Naive thymus-derived CD4-positive, alpha-beta T cell (primary cell): ENCODE measurements at regions not wholly inside any gene's neighbourhood (a gene's known extent, or its start where the extent isn't known, plus 50 kb on each side); places are given as distances from the start of the nearest gene placed in this dataset.

Source experiments
- ATAC-seq: fragments of 150-1000 bp; cut with Tn5 transposase; 2 replicates; pipeline ENCODE4 v1.10.0; 2021; ENCODE audit warnings: mild to moderate bottlenecking, moderate library complexity
- CTCF ChIA-PET: fragments of 350-600 bp; sonication (Branson Sonifier 250); formaldehyde crosslinking; loops from one replicate; lab custom pipeline; 2021; ENCODE audit warnings: antibody characterized with exemption; lab: Charles Lee
- POLR2A ChIA-PET: fragments of 350-600 bp; sonication (Branson Sonifier 250); formaldehyde crosslinking; loops from one replicate; lab custom pipeline; 2021; ENCODE audit warnings: antibody characterized with exemption, inconsistent platforms; lab: Charles Lee
- DNase-seq, 9 donors: peaks; one replicate each; pipeline versions ENCODE4 v3.0.0 to v3.0.0-alpha.2; 2020 to 2022; ENCODE audit warnings: mixed read lengths in 1 of 9
- H3K27ac ChIP-seq: one replicate; pipeline ENCODE4 v1.7.0; 2013; ENCODE audit warnings: mild to moderate bottlenecking, low read depth, low read length, moderate library complexity
- H3K27me3 ChIP-seq, 2 donors: one replicate each; pipeline ENCODE4 v1.7.0; 2013; ENCODE audit warnings: low read length in 2 of 2, mild to moderate bottlenecking in 2 of 2, moderate library complexity in 2 of 2; ENCODE audit not compliant: control insufficient read depth in 2 of 2, insufficient read depth in 2 of 2
- H3K36me3 ChIP-seq, 3 experiments: 1 replicate in 2 of 3; 2 replicates in 1 of 3; pipeline ENCODE4 v1.7.0; 2013; ENCODE audit warnings: low read length in 3 of 3, mild to moderate bottlenecking in 3 of 3, moderate library complexity in 1 of 3; ENCODE audit not compliant: insufficient read depth in 3 of 3, control insufficient read depth in 2 of 3
- H3K4me1 ChIP-seq, 2 donors: one replicate each; pipeline ENCODE4 v1.7.0; 2013; ENCODE audit warnings: low read length in 2 of 2, mild to moderate bottlenecking in 2 of 2, moderate library complexity in 1 of 2; ENCODE audit not compliant: control insufficient read depth in 2 of 2, insufficient read depth in 2 of 2
- H3K4me3 ChIP-seq: 2 replicates; pipeline ENCODE4 v1.7.0; 2013; ENCODE audit warnings: mild to moderate bottlenecking, low read length
- H3K9me3 ChIP-seq, 3 experiments: 1 replicate in 2 of 3; 2 replicates in 1 of 3; pipeline ENCODE4 v1.7.0; 2013; ENCODE audit warnings: low read length in 3 of 3; ENCODE audit not compliant: control insufficient read depth in 2 of 3
- H3K27ac Mint-ChIP-seq, 9 donors: one replicate each; pipeline ENCODE4 v1.8.0; 2020 to 2022; ENCODE audit warnings: mixed read lengths in 9 of 9, mild to moderate bottlenecking in 8 of 9, moderate library complexity in 5 of 9, inconsistent platforms in 2 of 9
- H3K27me3 Mint-ChIP-seq, 5 donors: one replicate each; pipeline ENCODE4 v1.8.0; 2021 to 2022; ENCODE audit warnings: mixed read lengths in 5 of 5, mild to moderate bottlenecking in 1 of 5
- H3K36me3 Mint-ChIP-seq, 5 donors: one replicate each; pipeline ENCODE4 v1.8.0; 2020 to 2022; ENCODE audit warnings: mixed read lengths in 5 of 5, mild to moderate bottlenecking in 3 of 5, inconsistent platforms in 1 of 5
- H3K4me1 Mint-ChIP-seq, 7 donors: one replicate each; pipeline ENCODE4 v1.8.0; 2020 to 2022; ENCODE audit warnings: mixed read lengths in 7 of 7, mild to moderate bottlenecking in 3 of 7, inconsistent platforms in 1 of 7
- H3K4me3 Mint-ChIP-seq, 10 donors: one replicate each; pipeline ENCODE4 v1.8.0; 2020 to 2022; ENCODE audit warnings: mild to moderate bottlenecking in 10 of 10, mixed read lengths in 10 of 10, moderate library complexity in 6 of 10, inconsistent platforms in 2 of 10
- H3K9me3 Mint-ChIP-seq, 11 donors: one replicate each; pipeline ENCODE4 v1.8.0; 2020 to 2022; ENCODE audit warnings: mixed read lengths in 11 of 11, mild to moderate bottlenecking in 4 of 11, inconsistent platforms in 1 of 11, moderate library complexity in 1 of 11
- intact Hi-C, 2 donors: fragments of 100-400 bp; cut with micrococcal nuclease; formaldehyde crosslinking; loops; one replicate each; pipeline ENCODE4 v1.15.1; 2023

DNA sequence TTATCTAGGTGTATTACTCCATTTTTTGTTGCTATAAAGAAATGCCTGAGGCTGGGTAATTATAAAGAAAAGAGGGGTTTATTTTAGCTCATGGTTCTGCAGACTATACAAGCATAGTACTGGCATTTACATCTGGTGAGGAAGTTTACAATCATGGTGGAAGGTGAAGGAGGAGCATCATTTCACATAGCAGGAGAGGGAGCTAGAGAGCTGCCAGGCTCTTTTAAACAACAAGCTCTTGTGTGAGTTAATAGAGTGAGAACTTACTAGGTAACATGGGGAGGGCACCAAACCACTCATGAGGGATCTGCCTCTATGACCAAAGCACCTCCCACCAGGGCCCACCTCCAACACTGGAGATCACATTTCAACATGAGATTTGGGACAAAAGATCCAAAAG, 221.7 kb upstream of the GPC6 start:
- Mint-ChIP-seq H3K27ac (no peak overlapping the region), H3K4me3 (no peak overlapping the region), H3K27me3 (no peaks in the 10 kb centered on the region), H3K36me3 (peaks cover 0 to 4% (median 0%) of the 10 kb centered on the region in 5 donors), H3K4me1 (no peaks in the 10 kb centered on the region), H3K9me3 (peaks cover 1 to 47% (median 13%) of the 10 kb centered on the region in 11 donors)
- CTCF ChIA-PET = no interaction called here
- Histone ChIP-seq H3K4me3 (no peak overlapping the region), H3K27me3 (no peaks in the 10 kb centered on the region), H3K4me1 (no peaks in the 10 kb centered on the region), H3K27ac (no peak overlapping the region), H3K9me3 (peaks cover 0 to 5% (median 0%) of the 10 kb centered on the region in 3 experiments), H3K36me3 (no peaks in the 10 kb centered on the region)
- POLR2A ChIA-PET = no interaction called here
- ATAC-seq (no peak), DNase-seq (no peak)
- intact Hi-C loops = no loop called here

DNA sequence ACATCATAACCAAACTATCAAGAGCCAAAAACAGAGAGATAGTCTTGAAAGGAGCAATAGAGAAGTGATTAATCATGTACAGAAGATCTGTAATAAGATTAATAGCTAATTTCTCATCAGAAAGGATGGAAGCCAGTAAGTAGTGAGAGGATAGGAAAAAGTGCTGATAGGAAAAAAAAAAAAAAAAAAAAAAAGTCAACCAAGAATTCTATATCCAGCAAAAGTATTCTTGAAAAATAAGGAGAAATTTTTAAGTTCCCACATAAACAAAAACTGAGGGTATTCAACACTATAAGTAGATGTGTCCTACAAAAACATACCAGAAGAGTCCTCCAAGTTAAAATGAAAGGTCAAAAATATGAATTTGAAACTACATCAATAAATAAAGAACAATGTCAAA, 218.7 kb upstream of the GPC6 start:
- intact Hi-C loops = no loop called here
- POLR2A ChIA-PET = no interaction called here
- no peak overlapping the region for H3K4me3 Mint-ChIP-seq
- CTCF ChIA-PET = no interaction called here
- H3K9me3 ChIP-seq = peaks cover 0 to 5% (median 0%) of the 10 kb centered on the region in 3 experiments
- peaks cover 0 to 4% (median 0%) of the 10 kb centered on the region in 5 donors for H3K36me3 Mint-ChIP-seq
- H3K9me3 Mint-ChIP-seq = peaks cover 1 to 55% (median 15%) of the 10 kb centered on the region in 11 donors
- no peak overlapping the region for H3K27ac Mint-ChIP-seq
- H3K4me1 Mint-ChIP-seq = no peaks in the 10 kb centered on the region
- H3K27me3 ChIP-seq = no peaks in the 10 kb centered on the region
- H3K36me3 ChIP-seq = no peaks in the 10 kb centered on the region
- H3K4me1 ChIP-seq = no peaks in the 10 kb centered on the region
- ATAC-seq (no peak), DNase-seq (no peak)
- H3K4me3 ChIP-seq = no peak overlapping the region
- no peak overlapping the region for H3K27ac ChIP-seq
- H3K27me3 Mint-ChIP-seq = no peaks in the 10 kb centered on the region

DNA sequence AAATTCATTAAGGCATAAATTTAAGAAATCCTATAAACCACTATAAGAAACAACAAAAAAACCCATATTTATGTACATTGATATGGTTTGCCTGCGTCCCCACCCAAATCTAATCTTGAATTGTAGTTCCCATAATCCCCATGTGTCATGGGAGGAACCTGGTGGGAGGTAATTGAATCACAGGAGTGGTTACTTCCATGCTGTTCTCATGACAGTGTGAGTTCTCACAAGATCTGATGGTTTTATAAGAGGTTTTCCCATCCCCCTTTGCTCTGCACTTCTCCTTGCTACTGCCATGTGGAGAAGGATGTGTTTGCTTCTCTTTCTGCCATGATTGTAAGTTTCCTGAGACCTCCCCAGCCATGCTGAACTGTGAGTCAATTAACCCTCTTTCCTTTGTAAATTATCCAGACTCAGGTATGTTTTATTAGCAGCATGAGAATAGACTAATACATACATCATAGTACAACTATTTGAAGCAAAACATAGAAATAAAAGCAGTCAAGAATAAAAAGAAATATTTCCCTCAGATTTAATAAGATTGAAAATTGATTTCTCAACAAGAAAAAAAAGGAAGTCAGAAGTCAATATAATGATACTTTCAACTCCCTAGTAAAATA, 209.0 kb upstream of the GPC6 start:
- Mint-ChIP-seq H3K27me3 (no peaks in the 10 kb centered on the region), H3K27ac (no peak overlapping the region), H3K4me1 (no peaks in the 10 kb centered on the region), H3K9me3 (peaks cover 2 to 59% (median 30%) of the 10 kb centered on the region in 11 donors), H3K36me3 (peaks cover 0 to 3% (median 0%) of the 10 kb centered on the region in 5 donors), H3K4me3 (no peak overlapping the region)
- H3K27me3 ChIP-seq = no peaks in the 10 kb centered on the region
- H3K4me3 ChIP-seq = no peak overlapping the region
- CTCF ChIA-PET = no interaction called here
- no peak overlapping the region for H3K27ac ChIP-seq
- POLR2A ChIA-PET = no interaction called here
- ATAC-seq (no peak), DNase-seq (no peak)
- peaks cover 0 to 3% (median 0%) of the 10 kb centered on the region in 3 experiments for H3K9me3 ChIP-seq
- H3K4me1 ChIP-seq = no peaks in the 10 kb centered on the region
- no peaks in the 10 kb centered on the region for H3K36me3 ChIP-seq
- intact Hi-C loops = no loop called here

DNA sequence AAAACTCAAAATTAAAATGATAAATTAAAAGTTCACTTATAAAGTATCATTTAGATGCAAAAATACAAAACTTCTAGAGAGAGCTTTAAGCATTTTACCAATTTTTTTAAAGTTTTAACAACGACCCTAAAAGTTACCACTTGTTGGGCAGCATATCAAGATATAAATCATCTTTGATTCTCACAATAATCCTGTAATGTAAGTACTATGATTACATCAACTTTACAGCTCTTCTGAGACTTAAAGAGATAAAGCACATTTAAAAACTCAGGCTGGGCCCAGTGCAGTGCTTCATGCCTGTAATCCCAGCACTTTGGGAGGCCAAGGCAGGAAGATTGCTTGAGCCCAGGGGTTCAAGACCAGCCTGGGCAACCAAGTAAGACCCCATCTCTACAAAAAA, 202.7 kb upstream of the GPC6 start:
- CTCF ChIA-PET = no interaction called here
- H3K27me3 Mint-ChIP-seq = no peaks in the 10 kb centered on the region
- Histone ChIP-seq H3K4me1 (no peaks in the 10 kb centered on the region), H3K9me3 (peaks cover 0 to 3% (median 0%) of the 10 kb centered on the region in 3 experiments), H3K36me3 (no peaks in the 10 kb centered on the region), H3K4me3 (no peak overlapping the region), H3K27ac (no peak overlapping the region), H3K27me3 (no peaks in the 10 kb centered on the region)
- H3K4me3 Mint-ChIP-seq = no peak overlapping the region
- no peaks in the 10 kb centered on the region for H3K36me3 Mint-ChIP-seq
- POLR2A ChIA-PET = no interaction called here
- ATAC-seq (no peak), DNase-seq (no peak)
- no peaks in the 10 kb centered on the region for H3K4me1 Mint-ChIP-seq
- intact Hi-C loops = no loop called here
- H3K9me3 Mint-ChIP-seq = peaks cover 0 to 10% (median 5%) of the 10 kb centered on the region in 11 donors
- H3K27ac Mint-ChIP-seq = no peak overlapping the region

DNA sequence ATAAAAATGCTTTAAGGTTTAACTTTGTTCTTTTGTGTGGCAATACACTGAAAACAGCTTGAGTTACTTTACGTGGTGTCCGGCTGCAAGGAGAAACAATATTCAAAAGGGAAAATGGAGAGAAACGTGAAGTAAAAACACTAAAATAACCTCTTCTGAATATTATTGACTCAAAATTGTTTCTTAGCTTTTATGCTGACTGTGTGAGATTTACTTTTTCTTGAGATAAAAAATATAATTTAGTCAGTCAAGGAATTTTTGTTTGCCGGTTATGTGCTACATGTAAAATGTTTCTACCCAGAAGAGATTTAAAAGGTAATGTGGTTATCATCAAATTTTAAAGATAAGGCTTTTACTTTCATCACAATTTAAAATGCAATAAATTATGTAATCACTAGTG, 200.6 kb upstream of the GPC6 start:
- no peaks in the 10 kb centered on the region for H3K4me1 ChIP-seq
- intact Hi-C loops = no loop called here
- Mint-ChIP-seq H3K36me3 (no peaks in the 10 kb centered on the region), H3K4me3 (no peak overlapping the region), H3K27me3 (no peaks in the 10 kb centered on the region), H3K4me1 (no peaks in the 10 kb centered on the region), H3K9me3 (peaks cover 0 to under 1% (median 0%) of the 10 kb centered on the region in 11 donors), H3K27ac (no peak overlapping the region)
- CTCF ChIA-PET = no interaction called here
- POLR2A ChIA-PET = no interaction called here
- no peaks in the 10 kb centered on the region for H3K27me3 ChIP-seq
- no peak for DNase-seq
- H3K4me3 ChIP-seq = no peak overlapping the region
- no peak for ATAC-seq
- no peak overlapping the region for H3K27ac ChIP-seq
- H3K36me3 ChIP-seq = no peaks in the 10 kb centered on the region
- no peaks in the 10 kb centered on the region for H3K9me3 ChIP-seq

DNA sequence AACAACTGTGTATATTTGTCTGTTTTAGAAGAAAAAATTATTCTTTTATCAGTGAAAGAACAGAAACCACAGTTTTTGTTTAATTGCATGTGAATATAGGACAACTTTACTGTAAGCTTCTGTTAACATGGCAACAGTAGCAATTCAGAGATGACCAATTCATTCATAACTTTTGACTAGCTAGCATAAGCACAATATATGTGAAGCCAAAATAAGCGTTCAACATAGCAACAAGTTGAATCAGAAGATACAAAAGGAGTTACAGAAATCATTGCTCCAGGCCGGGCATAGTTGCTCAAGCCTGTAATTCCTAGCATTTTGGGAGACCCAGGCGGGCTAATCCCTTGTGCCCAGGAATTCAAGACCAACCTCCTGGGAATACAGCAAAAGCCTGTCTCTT, 197.1 kb upstream of the GPC6 start:
- peaks cover 0 to 2% (median 0%) of the 10 kb centered on the region in 11 donors for H3K9me3 Mint-ChIP-seq
- Histone ChIP-seq H3K4me3 (no peak overlapping the region), H3K4me1 (no peaks in the 10 kb centered on the region), H3K9me3 (no peaks in the 10 kb centered on the region), H3K27ac (no peak overlapping the region), H3K36me3 (no peaks in the 10 kb centered on the region), H3K27me3 (no peaks in the 10 kb centered on the region)
- intact Hi-C loops = no loop called here
- no peak overlapping the region for H3K4me3 Mint-ChIP-seq
- H3K27me3 Mint-ChIP-seq = no peaks in the 10 kb centered on the region
- DNase-seq (no peak), ATAC-seq (no peak)
- CTCF ChIA-PET = no interaction called here
- no peaks in the 10 kb centered on the region for H3K36me3 Mint-ChIP-seq
- no peak overlapping the region for H3K27ac Mint-ChIP-seq
- H3K4me1 Mint-ChIP-seq = no peaks in the 10 kb centered on the region
- POLR2A ChIA-PET = no interaction called here

DNA sequence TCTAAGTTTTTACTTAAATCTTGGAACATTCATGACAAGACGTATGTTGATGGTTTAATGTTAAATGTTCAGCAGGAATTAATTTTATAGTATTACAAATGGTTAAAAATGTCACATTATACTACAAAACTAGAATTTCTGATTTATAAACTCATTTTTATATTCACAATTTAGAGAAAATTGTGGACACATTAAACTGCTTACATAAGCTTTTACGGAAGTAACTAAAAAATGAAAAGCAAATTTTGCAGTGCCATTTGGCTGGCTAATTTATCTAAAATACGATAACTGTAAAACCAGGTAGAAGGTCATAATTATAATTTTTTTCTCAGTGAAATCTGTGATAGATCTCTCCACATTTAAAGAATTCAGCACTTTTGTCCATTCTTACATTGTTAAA, 190.2 kb upstream of the GPC6 start:
- Histone ChIP-seq H3K9me3 (no peaks in the 10 kb centered on the region), H3K27ac (no peak overlapping the region), H3K4me3 (no peak overlapping the region), H3K4me1 (no peaks in the 10 kb centered on the region), H3K27me3 (no peaks in the 10 kb centered on the region), H3K36me3 (no peaks in the 10 kb centered on the region)
- ChIA-PET CTCF (no interaction called here), POLR2A (no interaction called here)
- Mint-ChIP-seq H3K4me1 (no peaks in the 10 kb centered on the region), H3K27ac (no peak overlapping the region), H3K9me3 (peaks cover 0 to 9% (median 3%) of the 10 kb centered on the region in 11 donors), H3K36me3 (no peaks in the 10 kb centered on the region), H3K4me3 (no peak overlapping the region), H3K27me3 (no peaks in the 10 kb centered on the region)
- intact Hi-C loops = no loop called here
- no peak for ATAC-seq
- DNase-seq = no peak
